ENCODE measurements at regions not wholly inside any gene's neighbourhood (a gene's known extent, or its start where the extent isn't known, plus 50 kb on each side); places are given as distances from the start of the nearest gene placed in this dataset.

- peaks cover 0 to 4% of the 10 kb centered on the region in 2 donors for H3K27me3 ChIP-seq (ENCODE audit: control insufficient read depth in 2 of 2, insufficient read depth in 2 of 2, low read length in 2 of 2)
- no peaks in the 10 kb centered on the region for H3K9me3 ChIP-seq (ENCODE audit: control insufficient read depth in 2 of 2, low read length in 2 of 2)
- no peak overlapping the region for H3K27ac ChIP-seq (ENCODE audit: low read depth in 2 of 2, low read length in 2 of 2)
These were observed 153.0 kb downstream of the KIF26A start for GRCh38 chr14:104291123-104292000.

GRCh38 chr14:104292084-104292970 is 153.9 kb downstream of the KIF26A start:
- H3K27me3 ChIP-seq (ENCODE audit: control insufficient read depth in 2 of 2, insufficient read depth in 2 of 2, low read length in 2 of 2), result peaks cover 0 to 4% of the 10 kb centered on the region in 2 donors
- H3K9ac ChIP-seq (ENCODE audit: low read depth in 1 of 2, low read length in 2 of 2), result no peak overlapping the region
- no peaks in the 10 kb centered on the region for H3K9me3 ChIP-seq (ENCODE audit: control insufficient read depth in 2 of 2, low read length in 2 of 2)
- H3K4me3 ChIP-seq (ENCODE audit: low read length in 2 of 2), result no peak overlapping the region
- no peaks in the 10 kb centered on the region for H3K36me3 ChIP-seq (ENCODE audit: control insufficient read depth in 2 of 2, insufficient read depth in 2 of 2, low read length in 2 of 2)
- peaks cover 8 to 17% of the 10 kb centered on the region in 2 donors for H3K4me1 ChIP-seq (ENCODE audit: control insufficient read depth in 2 of 2, insufficient read depth in 2 of 2, low read length in 2 of 2)
- H3K27ac ChIP-seq (ENCODE audit: low read depth in 2 of 2, low read length in 2 of 2), result no peak overlapping the region

More at GRCh38 chr14:104291123-104292000, 153.0 kb downstream of the KIF26A start:
- peaks cover 8 to 17% of the 10 kb centered on the region in 2 donors for H3K4me1 ChIP-seq (ENCODE audit: control insufficient read depth in 2 of 2, insufficient read depth in 2 of 2, low read length in 2 of 2)
- H3K4me3 ChIP-seq (ENCODE audit: low read length in 2 of 2), result no peak overlapping the region
- no peak overlapping the region for H3K9ac ChIP-seq (ENCODE audit: low read depth in 1 of 2, low read length in 2 of 2)
- no peaks in the 10 kb centered on the region for H3K36me3 ChIP-seq (ENCODE audit: control insufficient read depth in 2 of 2, insufficient read depth in 2 of 2, low read length in 2 of 2)

GRCh38 chr14:104293231-104293841 is 154.9 kb downstream of the KIF26A start:
- Histone ChIP-seq H3K27ac (ENCODE audit: low read depth in 2 of 2, low read length in 2 of 2) (no peak overlapping the region), H3K9ac (ENCODE audit: low read depth in 1 of 2, low read length in 2 of 2) (no peak overlapping the region), H3K9me3 (ENCODE audit: control insufficient read depth in 2 of 2, low read length in 2 of 2) (no peaks in the 10 kb centered on the region), H3K27me3 (ENCODE audit: control insufficient read depth in 2 of 2, insufficient read depth in 2 of 2, low read length in 2 of 2) (peaks cover 0 to 4% of the 10 kb centered on the region in 2 donors), H3K4me1 (ENCODE audit: control insufficient read depth in 2 of 2, insufficient read depth in 2 of 2, low read length in 2 of 2) (peaks cover 8 to 17% of the 10 kb centered on the region in 2 donors), H3K36me3 (ENCODE audit: control insufficient read depth in 2 of 2, insufficient read depth in 2 of 2, low read length in 2 of 2) (no peaks in the 10 kb centered on the region), H3K4me3 (ENCODE audit: low read length in 2 of 2) (no peak overlapping the region)

- Histone ChIP-seq H3K27me3 (ENCODE audit: control insufficient read depth in 2 of 2, insufficient read depth in 2 of 2, low read length in 2 of 2) (peaks cover 0 to 4% of the 10 kb centered on the region in 2 donors), H3K4me3 (ENCODE audit: low read length in 2 of 2) (no peak overlapping the region), H3K4me1 (ENCODE audit: control insufficient read depth in 2 of 2, insufficient read depth in 2 of 2, low read length in 2 of 2) (peaks cover 8 to 17% of the 10 kb centered on the region in 2 donors), H3K9me3 (ENCODE audit: control insufficient read depth in 2 of 2, low read length in 2 of 2) (no peaks in the 10 kb centered on the region), H3K36me3 (ENCODE audit: control insufficient read depth in 2 of 2, insufficient read depth in 2 of 2, low read length in 2 of 2) (no peaks in the 10 kb centered on the region), H3K27ac (ENCODE audit: low read depth in 2 of 2, low read length in 2 of 2) (no peak overlapping the region), H3K9ac (ENCODE audit: low read depth in 1 of 2, low read length in 2 of 2) (no peak overlapping the region)
These were observed 155.7 kb downstream of the KIF26A start for GRCh38 chr14:104293851-104294627.

GRCh38 chr14:104294628-104294982 is 156.2 kb downstream of the KIF26A start:
- H3K27me3 ChIP-seq (ENCODE audit: control insufficient read depth in 2 of 2, insufficient read depth in 2 of 2, low read length in 2 of 2), result peaks cover 0 to 4% of the 10 kb centered on the region in 2 donors
- H3K27ac ChIP-seq (ENCODE audit: low read depth in 2 of 2, low read length in 2 of 2), result no peak overlapping the region
- H3K9me3 ChIP-seq (ENCODE audit: control insufficient read depth in 2 of 2, low read length in 2 of 2), result no peaks in the 10 kb centered on the region
- no peak overlapping the region for H3K4me3 ChIP-seq (ENCODE audit: low read length in 2 of 2)
- no peak overlapping the region for H3K9ac ChIP-seq (ENCODE audit: low read depth in 1 of 2, low read length in 2 of 2)
- peaks cover 8 to 17% of the 10 kb centered on the region in 2 donors for H3K4me1 ChIP-seq (ENCODE audit: control insufficient read depth in 2 of 2, insufficient read depth in 2 of 2, low read length in 2 of 2)
- no peaks in the 10 kb centered on the region for H3K36me3 ChIP-seq (ENCODE audit: control insufficient read depth in 2 of 2, insufficient read depth in 2 of 2, low read length in 2 of 2)

GRCh38 chr14:104294983-104295680 is 156.7 kb downstream of the KIF26A start:
- Histone ChIP-seq H3K4me3 (ENCODE audit: low read length in 2 of 2) (no peak overlapping the region), H3K27ac (ENCODE audit: low read depth in 2 of 2, low read length in 2 of 2) (no peak overlapping the region), H3K36me3 (ENCODE audit: control insufficient read depth in 2 of 2, insufficient read depth in 2 of 2, low read length in 2 of 2) (no peaks in the 10 kb centered on the region), H3K9ac (ENCODE audit: low read depth in 1 of 2, low read length in 2 of 2) (no peak overlapping the region), H3K4me1 (ENCODE audit: control insufficient read depth in 2 of 2, insufficient read depth in 2 of 2, low read length in 2 of 2) (peaks cover 8 to 17% of the 10 kb centered on the region in 2 donors), H3K9me3 (ENCODE audit: control insufficient read depth in 2 of 2, low read length in 2 of 2) (no peaks in the 10 kb centered on the region), H3K27me3 (ENCODE audit: control insufficient read depth in 2 of 2, insufficient read depth in 2 of 2, low read length in 2 of 2) (peaks cover 0 to 4% of the 10 kb centered on the region in 2 donors)

- H3K9ac ChIP-seq (ENCODE audit: low read depth in 1 of 2, low read length in 2 of 2), result no peak overlapping the region
- peaks cover 0 to 4% of the 10 kb centered on the region in 2 donors for H3K27me3 ChIP-seq (ENCODE audit: control insufficient read depth in 2 of 2, insufficient read depth in 2 of 2, low read length in 2 of 2)
- H3K9me3 ChIP-seq (ENCODE audit: control insufficient read depth in 2 of 2, low read length in 2 of 2), result no peaks in the 10 kb centered on the region
- no peak overlapping the region for H3K4me3 ChIP-seq (ENCODE audit: low read length in 2 of 2)
- peaks cover 8 to 17% of the 10 kb centered on the region in 2 donors for H3K4me1 ChIP-seq (ENCODE audit: control insufficient read depth in 2 of 2, insufficient read depth in 2 of 2, low read length in 2 of 2)
- H3K36me3 ChIP-seq (ENCODE audit: control insufficient read depth in 2 of 2, insufficient read depth in 2 of 2, low read length in 2 of 2), result no peaks in the 10 kb centered on the region
- no peak overlapping the region for H3K27ac ChIP-seq (ENCODE audit: low read depth in 2 of 2, low read length in 2 of 2)
These were observed 157.4 kb downstream of the KIF26A start for GRCh38 chr14:104295681-104296387.

GRCh38 chr14:104296388-104297312 is 158.3 kb downstream of the KIF26A start:
- peaks cover 0 to 4% of the 10 kb centered on the region in 2 donors for H3K27me3 ChIP-seq (ENCODE audit: control insufficient read depth in 2 of 2, insufficient read depth in 2 of 2, low read length in 2 of 2)
- no peak overlapping the region for H3K9ac ChIP-seq (ENCODE audit: low read depth in 1 of 2, low read length in 2 of 2)
- no peak overlapping the region for H3K27ac ChIP-seq (ENCODE audit: low read depth in 2 of 2, low read length in 2 of 2)
- H3K4me1 ChIP-seq (ENCODE audit: control insufficient read depth in 2 of 2, insufficient read depth in 2 of 2, low read length in 2 of 2), result peaks cover 6 to 14% of the 10 kb centered on the region in 2 donors
- no peaks in the 10 kb centered on the region for H3K9me3 ChIP-seq (ENCODE audit: control insufficient read depth in 2 of 2, low read length in 2 of 2)
- H3K36me3 ChIP-seq (ENCODE audit: control insufficient read depth in 2 of 2, insufficient read depth in 2 of 2, low read length in 2 of 2), result no peaks in the 10 kb centered on the region
- no peak overlapping the region for H3K4me3 ChIP-seq (ENCODE audit: low read length in 2 of 2)
